ENCODE measurements at regions not wholly inside any gene's neighbourhood (a gene's known extent, or its start where the extent isn't known, plus 50 kb on each side); places are given as distances from the start of the nearest gene placed in this dataset.

- H3K4me3 ChIP-seq, result no peak overlapping the region
These were observed 295.9 kb downstream of the PTEN start for GRCh38 chr10:88159127-88159829.

GRCh38 chr10:88161070-88161469, 297.6 kb downstream of the PTEN start:
- Histone ChIP-seq H3K36me3 (no peaks in the 10 kb centered on the region), H3K4me3 (no peak overlapping the region), H3K27me3 (no peaks in the 10 kb centered on the region), H3K9me3 (no peaks in the 10 kb centered on the region)
- no peak for DNase-seq

More at GRCh38 chr10:88159127-88159829, 295.9 kb downstream of the PTEN start:
- no peak for DNase-seq
- no peaks in the 10 kb centered on the region for H3K27me3 ChIP-seq
- no peaks in the 10 kb centered on the region for H3K36me3 ChIP-seq
- H3K9me3 ChIP-seq, result no peaks in the 10 kb centered on the region

GRCh38 chr10:88161756-88162155, 298.3 kb downstream of the PTEN start:
- DNase-seq, result no peak
- Histone ChIP-seq H3K4me3 (no peak overlapping the region), H3K27me3 (no peaks in the 10 kb centered on the region), H3K36me3 (no peaks in the 10 kb centered on the region), H3K9me3 (no peaks in the 10 kb centered on the region)

- DNase-seq, result no peak
- H3K4me3 ChIP-seq, result no peak overlapping the region
- H3K27me3 ChIP-seq, result no peaks in the 10 kb centered on the region
- H3K36me3 ChIP-seq, result no peaks in the 10 kb centered on the region
- no peaks in the 10 kb centered on the region for H3K9me3 ChIP-seq
These were observed 299.4 kb downstream of the PTEN start for GRCh38 chr10:88162852-88163251.

- DNase-seq, result no peak
- Histone ChIP-seq H3K9me3 (peaks cover 6% of the 10 kb centered on the region), H3K27me3 (no peaks in the 10 kb centered on the region), H3K36me3 (no peaks in the 10 kb centered on the region), H3K4me3 (no peak overlapping the region)
These were observed 300.1 kb downstream of the PTEN start for GRCh38 chr10:88163572-88163971.

- no peak for DNase-seq
- peaks cover 7% of the 10 kb centered on the region for H3K9me3 ChIP-seq
- no peak overlapping the region for H3K4me3 ChIP-seq
- no peaks in the 10 kb centered on the region for H3K36me3 ChIP-seq
- no peaks in the 10 kb centered on the region for H3K27me3 ChIP-seq
These were observed 301.0 kb downstream of the PTEN start for GRCh38 chr10:88164471-88164870.

GRCh38 chr10:88165849-88166271, 302.4 kb downstream of the PTEN start:
- Histone ChIP-seq H3K9me3 (peaks cover 7% of the 10 kb centered on the region), H3K27me3 (no peaks in the 10 kb centered on the region), H3K4me3 (no peak overlapping the region), H3K36me3 (no peaks in the 10 kb centered on the region)
- DNase-seq, result no peak

GRCh38 chr10:88168171-88169036, 305.0 kb downstream of the PTEN start:
- no peak for DNase-seq
- H3K4me3 ChIP-seq, result no peak overlapping the region
- H3K9me3 ChIP-seq, result peaks cover 9% of the 10 kb centered on the region
- no peaks in the 10 kb centered on the region for H3K27me3 ChIP-seq
- H3K36me3 ChIP-seq, result no peaks in the 10 kb centered on the region

- H3K27me3 ChIP-seq, result no peaks in the 10 kb centered on the region
- H3K9me3 ChIP-seq, result peaks cover 11% of the 10 kb centered on the region
- no peaks in the 10 kb centered on the region for H3K36me3 ChIP-seq
- DNase-seq, result no peak
- H3K4me3 ChIP-seq, result no peak overlapping the region
These were observed 305.6 kb downstream of the PTEN start for GRCh38 chr10:88169037-88169319.

GRCh38 chr10:88170628-88171027, 307.2 kb downstream of the PTEN start:
- no peak for DNase-seq
- H3K4me3 ChIP-seq, result no peak overlapping the region
- H3K27me3 ChIP-seq, result no peaks in the 10 kb centered on the region
- no peaks in the 10 kb centered on the region for H3K36me3 ChIP-seq
- peaks cover 14% of the 10 kb centered on the region for H3K9me3 ChIP-seq

GRCh38 chr10:88172159-88172558, 308.7 kb downstream of the PTEN start:
- no peak overlapping the region for H3K4me3 ChIP-seq
- H3K27me3 ChIP-seq, result no peaks in the 10 kb centered on the region
- no peak for DNase-seq
- peaks cover 19% of the 10 kb centered on the region for H3K9me3 ChIP-seq
- no peaks in the 10 kb centered on the region for H3K36me3 ChIP-seq

GRCh38 chr10:88174391-88174790, 311.0 kb downstream of the PTEN start:
- Histone ChIP-seq H3K9me3 (peaks cover 12% of the 10 kb centered on the region; the same call in 1 of the 2 replicates), H3K4me3 (no peak overlapping the region), H3K27me3 (no peaks in the 10 kb centered on the region), H3K36me3 (no peaks in the 10 kb centered on the region)
- no peak for DNase-seq

GRCh38 chr10:88178758-88179157, 315.3 kb downstream of the PTEN start:
- Histone ChIP-seq H3K4me3 (no peak overlapping the region), H3K36me3 (no peaks in the 10 kb centered on the region), H3K9me3 (peaks cover 11% of the 10 kb centered on the region; the same call in 1 of the 2 replicates), H3K27me3 (no peaks in the 10 kb centered on the region)
- DNase-seq, result no peak

GRCh38 chr10:88179831-88180230, 316.4 kb downstream of the PTEN start:
- Histone ChIP-seq H3K4me3 (no peak overlapping the region), H3K9me3 (peaks cover 9% of the 10 kb centered on the region; the same call in 1 of the 2 replicates), H3K36me3 (no peaks in the 10 kb centered on the region), H3K27me3 (no peaks in the 10 kb centered on the region)
- no peak for DNase-seq

GRCh38 chr10:88181902-88182600, 318.6 kb downstream of the PTEN start:
- Histone ChIP-seq H3K36me3 (no peaks in the 10 kb centered on the region), H3K27me3 (no peaks in the 10 kb centered on the region), H3K4me3 (no peak overlapping the region), H3K9me3 (peaks cover 4% of the 10 kb centered on the region; the same call in 1 of the 2 replicates)
- DNase-seq, result no peak

GRCh38 chr10:88182601-88182930, 319.1 kb downstream of the PTEN start:
- Histone ChIP-seq H3K36me3 (no peaks in the 10 kb centered on the region), H3K9me3 (peaks cover 3% of the 10 kb centered on the region; the same call in 1 of the 2 replicates), H3K27me3 (no peaks in the 10 kb centered on the region), H3K4me3 (no peak overlapping the region)
- no peak for DNase-seq

- Histone ChIP-seq H3K4me3 (no peak overlapping the region), H3K36me3 (no peaks in the 10 kb centered on the region), H3K27me3 (no peaks in the 10 kb centered on the region), H3K9me3 (no peaks in the 10 kb centered on the region)
- no peak for DNase-seq
These were observed 321.3 kb downstream of the PTEN start for GRCh38 chr10:88184543-88185297.
